Activated CD8-positive, alpha-beta memory T cell treated with anti-CD3 and anti-CD28 coated beads, Interleukin-2, amount 50 U/mL, for 24 hours (primary cell): ENCODE measurements at regions not wholly inside any gene's neighbourhood (a gene's known extent, or its start where the extent isn't known, plus 50 kb on each side); places are given as distances from the start of the nearest gene placed in this dataset.

ENCODE experiments used
- DNase-seq: peaks from one replicate; pipeline ENCODE4 v3.0.0-alpha.2; 2020; ENCODE audit errors: extremely low read depth

GRCh38 chr5:68565427-68565826 is 349.9 kb downstream of the PIK3R1 start:
- DNase-seq: no peak

GRCh38 chr5:68576805-68577204 is 361.2 kb downstream of the PIK3R1 start:
- DNase-seq: no peak

- no peak for DNase-seq
These were observed 366.7 kb downstream of the PIK3R1 start for GRCh38 chr5:68582284-68582683.

- DNase-seq: no peak
These were observed 371.6 kb downstream of the PIK3R1 start for GRCh38 chr5:68587171-68587570.

- DNase-seq: no peak
These were observed 376.3 kb downstream of the PIK3R1 start for GRCh38 chr5:68591850-68592249.

- no peak for DNase-seq
These were observed 376.8 kb downstream of the PIK3R1 start for GRCh38 chr5:68592351-68592750.

GRCh38 chr5:68593211-68593671 is 377.7 kb downstream of the PIK3R1 start:
- DNase-seq: no peak

GRCh38 chr5:68612972-68613371 is 397.4 kb downstream of the PIK3R1 start:
- DNase-seq: no peak

- no peak for DNase-seq
These were observed 402.9 kb downstream of the PIK3R1 start for GRCh38 chr5:68618501-68618900.

- DNase-seq: no peak
These were observed 411.4 kb downstream of the PIK3R1 start for GRCh38 chr5:68627001-68627400.

- no peak for DNase-seq
These were observed 412.7 kb downstream of the PIK3R1 start for GRCh38 chr5:68628082-68628814.

GRCh38 chr5:68630354-68630753 is 414.8 kb downstream of the PIK3R1 start:
- DNase-seq: no peak

- DNase-seq: no peak
These were observed 416.3 kb downstream of the PIK3R1 start for GRCh38 chr5:68631884-68632283.

GRCh38 chr5:68641211-68641610 is 425.7 kb downstream of the PIK3R1 start:
- DNase-seq: no peak

- no peak for DNase-seq
These were observed 427.5 kb downstream of the PIK3R1 start for GRCh38 chr5:68643064-68643463.

GRCh38 chr5:68644971-68645370 is 429.4 kb downstream of the PIK3R1 start:
- DNase-seq: no peak

- no peak for DNase-seq
These were observed 430.6 kb downstream of the PIK3R1 start for GRCh38 chr5:68646144-68646543.

GRCh38 chr5:68647743-68648142 is 432.2 kb downstream of the PIK3R1 start:
- no peak for DNase-seq

- DNase-seq: no peak
These were observed 433.6 kb downstream of the PIK3R1 start for GRCh38 chr5:68648944-68649857.

- DNase-seq: no peak
These were observed 437.0 kb downstream of the PIK3R1 start for GRCh38 chr5:68652534-68652965.

- no peak for DNase-seq
These were observed 437.9 kb downstream of the PIK3R1 start for GRCh38 chr5:68653471-68653870.

GRCh38 chr5:68657055-68657961 is 436.5 kb upstream of the SLC30A5 start:
- no peak for DNase-seq
